ENCODE measurements at regions not wholly inside any gene's neighbourhood (a gene's known extent, or its start where the extent isn't known, plus 50 kb on each side); places are given as distances from the start of the nearest gene placed in this dataset.

- Histone ChIP-seq H3K4me3 (ENCODE audit: low read depth in 1 of 3, low read length in 3 of 3) (no peak overlapping the region), H3K27ac (ENCODE audit: low read depth in 1 of 3, low read length in 2 of 3) (no peak overlapping the region), H3K36me3 (ENCODE audit: control insufficient read depth in 3 of 3, insufficient read depth in 2 of 3, low read depth in 1 of 3, low read length in 3 of 3) (no peaks in the 10 kb centered on the region), H3K27me3 (ENCODE audit: control insufficient read depth in 3 of 3, insufficient read depth in 3 of 3, low read length in 3 of 3) (no peaks in the 10 kb centered on the region), H3K9me3 (ENCODE audit: control insufficient read depth in 2 of 2, insufficient read depth in 1 of 2, low read depth in 1 of 2, low read length in 1 of 2) (peaks cover 0 to 9% of the 10 kb centered on the region in 2 donors), H3K4me1 (ENCODE audit: control insufficient read depth in 3 of 3, insufficient read depth in 2 of 3, low read depth in 1 of 3, low read length in 2 of 3) (no peaks in the 10 kb centered on the region)
- DNase-seq (no peak), FAIRE-seq (no peak)
- WGBS, 3 donors, result 18 to 44% (median 32%) methylated on average over 4 of the region's 4 CpGs
Observed at GRCh38 chr9:78971540-78971939, 600.2 kb upstream of the TLE4 start.

DNA sequence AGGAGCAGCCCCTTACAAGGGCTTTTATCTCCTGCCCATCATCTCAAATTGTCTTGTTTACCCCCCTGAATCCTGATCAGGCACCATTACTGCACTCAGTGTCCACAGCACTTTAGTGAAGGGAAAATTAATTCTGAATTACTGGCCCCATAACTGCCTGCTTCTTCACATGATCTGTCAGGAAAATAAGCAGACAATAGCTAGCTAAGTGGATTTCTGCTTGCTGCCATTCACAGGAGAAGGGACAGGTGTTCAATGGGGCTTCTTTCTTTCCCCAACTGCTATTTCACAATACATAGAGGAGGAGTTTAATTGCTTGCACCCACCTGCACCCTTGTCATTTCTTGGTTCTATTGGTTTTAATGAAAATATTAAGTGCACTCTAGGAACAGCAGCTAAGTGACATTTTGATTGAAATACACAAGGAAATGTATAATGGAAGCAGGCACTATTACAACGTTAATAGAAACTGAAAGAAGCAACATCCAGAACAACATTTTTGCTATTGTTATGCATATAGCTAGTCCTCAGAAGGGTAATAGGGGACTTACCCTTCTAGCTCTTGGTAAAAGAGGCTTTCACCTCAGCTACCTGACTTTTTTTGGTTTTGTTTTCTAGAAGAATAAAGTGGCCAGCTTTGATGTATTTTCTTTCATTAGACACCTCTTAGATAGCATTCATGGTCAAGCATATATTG is 599.3 kb upstream of the TLE4 start:
- H3K4me1 ChIP-seq (ENCODE audit: control insufficient read depth in 3 of 3, insufficient read depth in 2 of 3, low read depth in 1 of 3, low read length in 2 of 3), result no peaks in the 10 kb centered on the region
- FAIRE-seq, result no peak
- DNase-seq, result no peak
- no peaks in the 10 kb centered on the region for H3K27me3 ChIP-seq (ENCODE audit: control insufficient read depth in 3 of 3, insufficient read depth in 3 of 3, low read length in 3 of 3)
- no peaks in the 10 kb centered on the region for H3K36me3 ChIP-seq (ENCODE audit: control insufficient read depth in 3 of 3, insufficient read depth in 2 of 3, low read depth in 1 of 3, low read length in 3 of 3)
- H3K27ac ChIP-seq (ENCODE audit: low read depth in 1 of 3, low read length in 2 of 3), result no peak overlapping the region
- no peak overlapping the region for H3K4me3 ChIP-seq (ENCODE audit: low read depth in 1 of 3, low read length in 3 of 3)
- peaks cover 0 to 9% of the 10 kb centered on the region in 2 donors for H3K9me3 ChIP-seq (ENCODE audit: control insufficient read depth in 2 of 2, insufficient read depth in 1 of 2, low read depth in 1 of 2, low read length in 1 of 2)
- 8 to 19% (median 11%) methylated on average over 1 of the region's 1 CpG for WGBS, 3 donors

GRCh38 chr9:78973907-78974306 is 597.9 kb upstream of the TLE4 start:
- Histone ChIP-seq H3K36me3 (ENCODE audit: control insufficient read depth in 3 of 3, insufficient read depth in 2 of 3, low read depth in 1 of 3, low read length in 3 of 3) (no peaks in the 10 kb centered on the region), H3K4me1 (ENCODE audit: control insufficient read depth in 3 of 3, insufficient read depth in 2 of 3, low read depth in 1 of 3, low read length in 2 of 3) (no peaks in the 10 kb centered on the region), H3K9me3 (ENCODE audit: control insufficient read depth in 2 of 2, insufficient read depth in 1 of 2, low read depth in 1 of 2, low read length in 1 of 2) (no peaks in the 10 kb centered on the region), H3K4me3 (ENCODE audit: low read depth in 1 of 3, low read length in 3 of 3) (no peak overlapping the region), H3K27ac (ENCODE audit: low read depth in 1 of 3, low read length in 2 of 3) (no peak overlapping the region), H3K27me3 (ENCODE audit: control insufficient read depth in 3 of 3, insufficient read depth in 3 of 3, low read length in 3 of 3) (no peaks in the 10 kb centered on the region)
- FAIRE-seq, result no peak
- no peak for DNase-seq

DNA sequence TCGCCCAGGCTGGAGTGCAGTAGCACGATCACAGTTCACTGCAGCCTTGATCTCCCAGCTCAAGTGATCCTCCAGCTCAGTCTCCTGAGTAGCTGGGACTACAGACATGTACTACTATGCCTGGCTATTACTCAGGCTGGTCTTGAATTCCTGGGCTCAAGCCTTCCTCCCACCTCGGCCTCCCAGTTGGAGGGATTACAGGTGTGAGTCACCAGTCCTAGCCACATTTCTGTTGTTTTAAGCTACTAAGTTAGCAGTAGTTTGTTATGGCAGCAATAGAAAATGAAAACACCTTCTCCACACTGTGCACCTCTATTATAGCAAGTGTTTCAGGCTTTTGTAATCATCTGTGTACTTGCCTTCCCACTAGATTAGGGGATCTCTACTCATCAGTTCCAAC is 588.9 kb upstream of the TLE4 start:
- no peaks in the 10 kb centered on the region for H3K36me3 ChIP-seq (ENCODE audit: control insufficient read depth in 3 of 3, insufficient read depth in 2 of 3, low read depth in 1 of 3, low read length in 3 of 3)
- WGBS, 3 donors, result 78 to 91% (median 79%) methylated on average over 3 of the region's 3 CpGs
- DNase-seq (no peak), FAIRE-seq (no peak)
- no peak overlapping the region for H3K27ac ChIP-seq (ENCODE audit: low read depth in 1 of 3, low read length in 2 of 3)
- no peaks in the 10 kb centered on the region for H3K27me3 ChIP-seq (ENCODE audit: control insufficient read depth in 3 of 3, insufficient read depth in 3 of 3, low read length in 3 of 3)
- H3K4me3 ChIP-seq (ENCODE audit: low read depth in 1 of 3, low read length in 3 of 3), result no peak overlapping the region
- H3K9me3 ChIP-seq (ENCODE audit: control insufficient read depth in 2 of 2, insufficient read depth in 1 of 2, low read depth in 1 of 2, low read length in 1 of 2), result no peaks in the 10 kb centered on the region
- no peaks in the 10 kb centered on the region for H3K4me1 ChIP-seq (ENCODE audit: control insufficient read depth in 3 of 3, insufficient read depth in 2 of 3, low read depth in 1 of 3, low read length in 2 of 3)

GRCh38 chr9:78985084-78985738 is 586.6 kb upstream of the TLE4 start:
- H3K27ac ChIP-seq (ENCODE audit: low read depth in 1 of 3, low read length in 2 of 3), result no peak overlapping the region
- H3K9me3 ChIP-seq (ENCODE audit: control insufficient read depth in 2 of 2, insufficient read depth in 1 of 2, low read depth in 1 of 2, low read length in 1 of 2), result no peaks in the 10 kb centered on the region
- WGBS, 3 donors, result 64 to 73% (median 68%) methylated on average over 2 of the region's 2 CpGs
- H3K4me1 ChIP-seq (ENCODE audit: control insufficient read depth in 3 of 3, insufficient read depth in 2 of 3, low read depth in 1 of 3, low read length in 2 of 3), result no peaks in the 10 kb centered on the region
- H3K27me3 ChIP-seq (ENCODE audit: control insufficient read depth in 3 of 3, insufficient read depth in 3 of 3, low read length in 3 of 3), result no peaks in the 10 kb centered on the region
- no peak overlapping the region for H3K4me3 ChIP-seq (ENCODE audit: low read depth in 1 of 3, low read length in 3 of 3)
- H3K36me3 ChIP-seq (ENCODE audit: control insufficient read depth in 3 of 3, insufficient read depth in 2 of 3, low read depth in 1 of 3, low read length in 3 of 3), result no peaks in the 10 kb centered on the region
- DNase-seq (no peak), FAIRE-seq (no peak)

DNA sequence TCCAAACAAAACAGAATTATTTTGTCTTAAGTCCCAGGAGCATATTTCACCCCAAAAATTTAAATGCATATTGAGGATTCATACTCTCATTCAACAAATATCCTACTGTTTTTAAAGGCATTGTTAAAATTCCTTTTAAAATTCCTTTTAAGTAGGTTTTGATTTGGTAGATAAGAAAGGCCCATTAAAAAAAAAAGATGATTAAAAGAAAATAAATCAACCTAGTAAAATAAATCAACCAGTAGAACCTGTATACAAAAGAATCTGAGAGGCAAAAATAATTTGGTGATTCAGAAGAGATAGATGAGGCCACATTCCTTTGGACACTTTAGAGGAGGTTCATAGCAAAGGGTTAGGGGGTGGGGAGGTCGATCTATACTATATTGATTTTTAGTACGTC is 585.3 kb upstream of the TLE4 start:
- no peaks in the 10 kb centered on the region for H3K4me1 ChIP-seq (ENCODE audit: control insufficient read depth in 3 of 3, insufficient read depth in 2 of 3, low read depth in 1 of 3, low read length in 2 of 3)
- 69 to 85% (median 73%) methylated on average over 2 of the region's 2 CpGs for WGBS, 3 donors
- H3K4me3 ChIP-seq (ENCODE audit: low read depth in 1 of 3, low read length in 3 of 3), result no peak overlapping the region
- H3K9me3 ChIP-seq (ENCODE audit: control insufficient read depth in 2 of 2, insufficient read depth in 1 of 2, low read depth in 1 of 2, low read length in 1 of 2), result no peaks in the 10 kb centered on the region
- no peaks in the 10 kb centered on the region for H3K36me3 ChIP-seq (ENCODE audit: control insufficient read depth in 3 of 3, insufficient read depth in 2 of 3, low read depth in 1 of 3, low read length in 3 of 3)
- H3K27me3 ChIP-seq (ENCODE audit: control insufficient read depth in 3 of 3, insufficient read depth in 3 of 3, low read length in 3 of 3), result no peaks in the 10 kb centered on the region
- H3K27ac ChIP-seq (ENCODE audit: low read depth in 1 of 3, low read length in 2 of 3), result no peak overlapping the region
- FAIRE-seq, result no peak
- no peak for DNase-seq

GRCh38 chr9:78989031-78989658 is 582.6 kb upstream of the TLE4 start:
- no peaks in the 10 kb centered on the region for H3K9me3 ChIP-seq (ENCODE audit: control insufficient read depth in 2 of 2, insufficient read depth in 1 of 2, low read depth in 1 of 2, low read length in 1 of 2)
- H3K4me3 ChIP-seq (ENCODE audit: low read depth in 1 of 3, low read length in 3 of 3), result no peak overlapping the region
- DNase-seq, result no peak
- no peaks in the 10 kb centered on the region for H3K36me3 ChIP-seq (ENCODE audit: control insufficient read depth in 3 of 3, insufficient read depth in 2 of 3, low read depth in 1 of 3, low read length in 3 of 3)
- no peaks in the 10 kb centered on the region for H3K4me1 ChIP-seq (ENCODE audit: control insufficient read depth in 3 of 3, insufficient read depth in 2 of 3, low read depth in 1 of 3, low read length in 2 of 3)
- 75 to 83% (median 82%) methylated on average over 2 of the region's 2 CpGs for WGBS, 3 donors
- FAIRE-seq, result no peak
- H3K27me3 ChIP-seq (ENCODE audit: control insufficient read depth in 3 of 3, insufficient read depth in 3 of 3, low read length in 3 of 3), result no peaks in the 10 kb centered on the region
- no peak overlapping the region for H3K27ac ChIP-seq (ENCODE audit: low read depth in 1 of 3, low read length in 2 of 3)

DNA sequence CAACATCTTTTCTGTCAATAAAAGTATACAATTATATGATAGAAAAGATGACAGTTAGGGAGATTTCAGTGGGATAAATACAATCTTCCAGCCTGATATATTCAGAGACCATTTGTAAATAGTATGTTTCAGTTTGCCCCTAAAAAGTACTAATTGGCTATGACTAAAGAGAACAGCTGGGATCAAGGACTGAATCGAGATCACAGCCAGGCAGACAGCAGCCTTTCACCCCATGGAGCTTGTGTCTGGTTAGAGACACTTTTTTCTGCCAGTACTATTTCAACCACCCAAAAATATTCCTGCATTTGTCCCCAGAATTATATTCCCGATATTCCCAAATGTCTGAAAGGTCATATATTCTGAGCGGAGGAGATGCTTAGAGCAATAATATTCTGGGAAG is 577.3 kb upstream of the TLE4 start:
- Histone ChIP-seq H3K4me3 (ENCODE audit: low read depth in 1 of 3, low read length in 3 of 3) (no peak overlapping the region), H3K36me3 (ENCODE audit: control insufficient read depth in 3 of 3, insufficient read depth in 2 of 3, low read depth in 1 of 3, low read length in 3 of 3) (no peaks in the 10 kb centered on the region), H3K27me3 (ENCODE audit: control insufficient read depth in 3 of 3, insufficient read depth in 3 of 3, low read length in 3 of 3) (no peaks in the 10 kb centered on the region), H3K4me1 (ENCODE audit: control insufficient read depth in 3 of 3, insufficient read depth in 2 of 3, low read depth in 1 of 3, low read length in 2 of 3) (no peaks in the 10 kb centered on the region), H3K9me3 (ENCODE audit: control insufficient read depth in 2 of 2, insufficient read depth in 1 of 2, low read depth in 1 of 2, low read length in 1 of 2) (no peaks in the 10 kb centered on the region), H3K27ac (ENCODE audit: low read depth in 1 of 3, low read length in 2 of 3) (no peak overlapping the region)
- 68 to 77% (median 71%) methylated on average over 3 of the region's 3 CpGs for WGBS, 3 donors
- DNase-seq (no peak), FAIRE-seq (no peak)

Data from small intestine (tissue), 7 donors.